ENCODE measurements at regions not wholly inside any gene's neighbourhood (a gene's known extent, or its start where the extent isn't known, plus 50 kb on each side); places are given as distances from the start of the nearest gene placed in this dataset.
"Not testable (repeated sequence)": the region's sequence is repeated elsewhere in the genome, so short reads cannot be mapped to it uniquely, and the experiment has no call there.

- Histone ChIP-seq H3K4ac (ENCODE audit: low read depth, low read length) (no peak overlapping the region), H2BK12ac (ENCODE audit: low read length) (no peak overlapping the region), H3K27ac (ENCODE audit: low read depth, low read length) (no peak overlapping the region), H4K8ac (ENCODE audit: low read depth, low read length) (no peak overlapping the region), H2AK5ac (ENCODE audit: low read length) (no peak overlapping the region), H2BK5ac (ENCODE audit: low read depth, low read length, poor library complexity) (no peak overlapping the region), H4K91ac (ENCODE audit: low read depth, low read length) (no peak overlapping the region), H3K4me3 (ENCODE audit: low read depth, low read length) (no peak overlapping the region), H3K18ac (ENCODE audit: low read length) (no peak overlapping the region), H3K4me1 (ENCODE audit: control insufficient read depth in 1 of 2, insufficient read depth in 2 of 2, low read length in 2 of 2) (no peaks in the 10 kb centered on the region), H3K79me2 (ENCODE audit: control insufficient read depth, insufficient read depth, low read length, poor library complexity) (no peaks in the 10 kb centered on the region), H3K9ac (ENCODE audit: low read length) (no peak overlapping the region), H2AFZ (ENCODE audit: insufficient read depth, low read length, poor library complexity) (no peak overlapping the region), H2BK120ac (ENCODE audit: insufficient read depth, low read length, poor library complexity) (no peak overlapping the region), H3K27me3 (ENCODE audit: insufficient read depth, low read length) (no peaks in the 10 kb centered on the region), H3K9me3 (ENCODE audit: insufficient read depth, low read depth, low read length) (no peaks in the 10 kb centered on the region), H3K79me1 (ENCODE audit: low read length) (no peaks in the 10 kb centered on the region), H3K36me3 (ENCODE audit: control insufficient read depth in 1 of 2, insufficient read depth in 2 of 2, low read length in 2 of 2) (no peaks in the 10 kb centered on the region), H3K4me2 (ENCODE audit: low read length) (no peak overlapping the region), H4K12ac (ENCODE audit: low read depth, low read length) (no peak overlapping the region), H3K23ac (ENCODE audit: low read length) (no peak overlapping the region), H3K14ac (ENCODE audit: low read length) (no peak overlapping the region)
- no peak for DNase-seq
- no CpG with 5 or more reads among the region's 2 CpGs for WGBS (ENCODE audit: extremely low coverage, insufficient coverage, insufficient read length)
Observed at GRCh38 chr3:144746631-144747030, 775.0 kb downstream of the DIPK2A start.

GRCh38 chr3:144749536-144750253 lies 778.1 kb downstream of the DIPK2A start:
- not testable (repeated sequence) for DNase-seq; H3K23ac ChIP-seq (ENCODE audit: low read length); H2BK12ac ChIP-seq (ENCODE audit: low read length); H3K4me2 ChIP-seq (ENCODE audit: low read length); H3K27me3 ChIP-seq (ENCODE audit: insufficient read depth, low read length); H3K14ac ChIP-seq (ENCODE audit: low read length); H2BK120ac ChIP-seq (ENCODE audit: insufficient read depth, low read length, poor library complexity); H4K91ac ChIP-seq (ENCODE audit: low read depth, low read length); H3K9me3 ChIP-seq (ENCODE audit: insufficient read depth, low read depth, low read length); H2AFZ ChIP-seq (ENCODE audit: insufficient read depth, low read length, poor library complexity); H3K18ac ChIP-seq (ENCODE audit: low read length); H3K4me3 ChIP-seq (ENCODE audit: low read depth, low read length); H3K27ac ChIP-seq (ENCODE audit: low read depth, low read length); H3K9ac ChIP-seq (ENCODE audit: low read length); H3K79me2 ChIP-seq (ENCODE audit: control insufficient read depth, insufficient read depth, low read length, poor library complexity); H3K4me1 ChIP-seq (ENCODE audit: control insufficient read depth in 1 of 2, insufficient read depth in 2 of 2, low read length in 2 of 2); H3K4ac ChIP-seq (ENCODE audit: low read depth, low read length); H2AK5ac ChIP-seq (ENCODE audit: low read length); H3K36me3 ChIP-seq (ENCODE audit: control insufficient read depth in 1 of 2, insufficient read depth in 2 of 2, low read length in 2 of 2); H4K12ac ChIP-seq (ENCODE audit: low read depth, low read length); H2BK5ac ChIP-seq (ENCODE audit: low read depth, low read length, poor library complexity); H3K79me1 ChIP-seq (ENCODE audit: low read length); H4K8ac ChIP-seq (ENCODE audit: low read depth, low read length)
- no CpG with 5 or more reads among the region's 38 CpGs for WGBS (ENCODE audit: extremely low coverage, insufficient coverage, insufficient read length)

GRCh38 chr3:144754076-144754783 lies 782.6 kb downstream of the DIPK2A start:
- H4K91ac ChIP-seq (ENCODE audit: low read depth, low read length) = no peak overlapping the region
- H3K4ac ChIP-seq (ENCODE audit: low read depth, low read length) = no peak overlapping the region
- H3K14ac ChIP-seq (ENCODE audit: low read length) = no peak overlapping the region
- no peaks in the 10 kb centered on the region for H3K79me1 ChIP-seq (ENCODE audit: low read length)
- no peak overlapping the region for H3K18ac ChIP-seq (ENCODE audit: low read length)
- H3K9ac ChIP-seq (ENCODE audit: low read length) = no peak overlapping the region
- no peak overlapping the region for H2AK5ac ChIP-seq (ENCODE audit: low read length)
- no peak overlapping the region for H2AFZ ChIP-seq (ENCODE audit: insufficient read depth, low read length, poor library complexity)
- no peaks in the 10 kb centered on the region for H3K27me3 ChIP-seq (ENCODE audit: insufficient read depth, low read length)
- no peak for DNase-seq
- H3K36me3 ChIP-seq (ENCODE audit: control insufficient read depth in 1 of 2, insufficient read depth in 2 of 2, low read length in 2 of 2) = peaks cover 0 to 3% of the 10 kb centered on the region in 2 experiments
- H4K8ac ChIP-seq (ENCODE audit: low read depth, low read length) = no peak overlapping the region
- no peak overlapping the region for H2BK12ac ChIP-seq (ENCODE audit: low read length)
- no peak overlapping the region for H3K4me3 ChIP-seq (ENCODE audit: low read depth, low read length)
- no peak overlapping the region for H2BK5ac ChIP-seq (ENCODE audit: low read depth, low read length, poor library complexity)
- H3K4me1 ChIP-seq (ENCODE audit: control insufficient read depth in 1 of 2, insufficient read depth in 2 of 2, low read length in 2 of 2) = no peaks in the 10 kb centered on the region
- no peak overlapping the region for H4K12ac ChIP-seq (ENCODE audit: low read depth, low read length)
- H3K23ac ChIP-seq (ENCODE audit: low read length) = no peak overlapping the region
- no peak overlapping the region for H3K4me2 ChIP-seq (ENCODE audit: low read length)
- no peak overlapping the region for H2BK120ac ChIP-seq (ENCODE audit: insufficient read depth, low read length, poor library complexity)
- no CpG with 5 or more reads among the region's 3 CpGs for WGBS (ENCODE audit: extremely low coverage, insufficient coverage, insufficient read length)
- no peak overlapping the region for H3K27ac ChIP-seq (ENCODE audit: low read depth, low read length)
- peaks cover 7% of the 10 kb centered on the region for H3K9me3 ChIP-seq (ENCODE audit: insufficient read depth, low read depth, low read length)
- no peaks in the 10 kb centered on the region for H3K79me2 ChIP-seq (ENCODE audit: control insufficient read depth, insufficient read depth, low read length, poor library complexity)

- Histone ChIP-seq H3K36me3 (ENCODE audit: control insufficient read depth in 1 of 2, insufficient read depth in 2 of 2, low read length in 2 of 2) (peaks cover 0 to 3% of the 10 kb centered on the region in 2 experiments), H4K91ac (ENCODE audit: low read depth, low read length) (no peak overlapping the region), H3K18ac (ENCODE audit: low read length) (no peak overlapping the region), H2AFZ (ENCODE audit: insufficient read depth, low read length, poor library complexity) (no peak overlapping the region), H3K14ac (ENCODE audit: low read length) (no peak overlapping the region), H2AK5ac (ENCODE audit: low read length) (no peak overlapping the region), H4K12ac (ENCODE audit: low read depth, low read length) (no peak overlapping the region), H2BK120ac (ENCODE audit: insufficient read depth, low read length, poor library complexity) (no peak overlapping the region), H3K23ac (ENCODE audit: low read length) (no peak overlapping the region), H3K79me2 (ENCODE audit: control insufficient read depth, insufficient read depth, low read length, poor library complexity) (no peaks in the 10 kb centered on the region), H4K8ac (ENCODE audit: low read depth, low read length) (no peak overlapping the region), H3K27me3 (ENCODE audit: insufficient read depth, low read length) (no peaks in the 10 kb centered on the region), H3K4ac (ENCODE audit: low read depth, low read length) (no peak overlapping the region), H3K9me3 (ENCODE audit: insufficient read depth, low read depth, low read length) (peaks cover 7% of the 10 kb centered on the region), H2BK12ac (ENCODE audit: low read length) (no peak overlapping the region), H3K9ac (ENCODE audit: low read length) (no peak overlapping the region), H2BK5ac (ENCODE audit: low read depth, low read length, poor library complexity) (no peak overlapping the region), H3K4me3 (ENCODE audit: low read depth, low read length) (no peak overlapping the region), H3K79me1 (ENCODE audit: low read length) (no peaks in the 10 kb centered on the region), H3K4me2 (ENCODE audit: low read length) (no peak overlapping the region), H3K4me1 (ENCODE audit: control insufficient read depth in 1 of 2, insufficient read depth in 2 of 2, low read length in 2 of 2) (no peaks in the 10 kb centered on the region), H3K27ac (ENCODE audit: low read depth, low read length) (no peak overlapping the region)
- WGBS (ENCODE audit: extremely low coverage, insufficient coverage, insufficient read length) = no CpG with 5 or more reads among the region's 27 CpGs
- DNase-seq = no peak
Observed at GRCh38 chr3:144756704-144757440, 785.2 kb downstream of the DIPK2A start.
